Chondrocyte (in vitro differentiated cells): ENCODE measurements at regions not wholly inside any gene's neighbourhood (a gene's known extent, or its start where the extent isn't known, plus 50 kb on each side); places are given as distances from the start of the nearest gene placed in this dataset.
"Not testable (repeated sequence)": the region's sequence is repeated elsewhere in the genome, so short reads cannot be mapped to it uniquely, and the experiment has no call there.

Experiments
- DNase-seq: peaks from one replicate; pipeline ENCODE4 v3.0.0; 2021; ENCODE audit warnings: mixed read lengths, low spot score
- H3K27ac Mint-ChIP-seq: one replicate; pipeline ENCODE4 v1.8.0; 2021; ENCODE audit warnings: mild to moderate bottlenecking, moderate library complexity, mixed read lengths; ENCODE audit not compliant: unreplicated experiment
- H3K27me3 Mint-ChIP-seq: 2 replicates; pipeline ENCODE4 v1.8.0; 2021; ENCODE audit warnings: low read depth, mixed read lengths
- H3K36me3 Mint-ChIP-seq: 2 replicates; pipeline ENCODE4 v1.8.0; 2021; ENCODE audit warnings: low read depth, mixed read lengths
- H3K4me1 Mint-ChIP-seq: 2 replicates; pipeline ENCODE4 v1.8.0; 2021; ENCODE audit warnings: low read depth, mild to moderate bottlenecking, mixed read lengths
- H3K4me3 Mint-ChIP-seq: one replicate; pipeline ENCODE4 v1.8.0; 2021; ENCODE audit warnings: mild to moderate bottlenecking, moderate library complexity, mixed read lengths; ENCODE audit not compliant: unreplicated experiment
- H3K9me3 Mint-ChIP-seq: 2 replicates; pipeline ENCODE4 v1.8.0; 2021; ENCODE audit warnings: low read depth, mixed read lengths
- CTCF ChIP-seq: fragments of 200-600 bp; sonication (generic); IDR thresholded peaks from 2 replicates; pipeline ENCODE4 v1.5.0; 2021; ENCODE audit warnings: antibody characterized with exemption, mild to moderate bottlenecking, moderate library complexity

DNA sequence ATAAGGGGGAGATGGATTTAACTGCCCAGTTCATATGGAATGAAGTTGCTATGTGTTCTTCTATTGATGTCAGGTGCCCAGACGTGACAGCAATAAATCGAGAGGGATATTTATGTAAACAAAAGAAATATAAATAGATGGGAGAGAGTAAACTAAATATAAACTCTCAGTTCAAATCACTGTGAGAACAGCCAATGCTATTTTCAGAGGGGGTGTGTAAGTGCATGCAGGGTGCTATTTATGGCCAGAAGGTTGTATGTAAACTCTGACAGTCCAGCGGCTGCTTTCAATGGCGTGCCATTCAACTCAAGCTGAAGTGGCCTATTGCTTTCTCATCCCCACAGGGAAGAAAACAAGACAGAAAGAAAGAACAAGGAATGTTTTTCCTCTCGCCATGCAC lies 127.2 kb downstream of the KCNA5 start:
- no peak for DNase-seq
- no peak overlapping the region for H3K27ac Mint-ChIP-seq
- H3K27me3 Mint-ChIP-seq, result peaks cover 1% of the 10 kb centered on the region
- no peaks in the 10 kb centered on the region for H3K9me3 Mint-ChIP-seq
- TF ChIP-seq CTCF, result no peak
- no peaks in the 10 kb centered on the region for H3K36me3 Mint-ChIP-seq
- no peak overlapping the region for H3K4me3 Mint-ChIP-seq
- peaks cover 24% of the 10 kb centered on the region for H3K4me1 Mint-ChIP-seq

GRCh38 chr12:5171701-5172100 lies 128.0 kb downstream of the KCNA5 start:
- peak; percentile 84 for TF ChIP-seq CTCF
- no peak for DNase-seq

DNA sequence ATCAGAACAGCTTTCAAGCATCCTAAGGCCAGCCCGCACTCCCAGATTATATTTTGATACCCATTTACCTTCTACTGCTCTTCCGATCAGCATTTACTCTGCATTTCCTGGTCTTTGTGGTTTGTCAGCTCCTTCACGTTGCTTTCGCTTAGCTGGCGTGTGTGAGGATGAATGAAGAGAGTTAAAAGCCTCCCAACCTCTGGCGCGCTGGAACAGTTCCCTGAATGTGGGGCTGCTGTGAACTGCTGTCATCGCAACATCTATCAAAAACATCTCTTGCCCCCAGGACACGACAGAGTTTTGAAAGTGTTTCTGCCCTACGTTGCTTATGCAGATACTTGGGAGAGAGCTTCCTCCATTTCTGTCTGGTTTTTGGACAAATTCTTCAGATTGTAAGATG lies 129.2 kb downstream of the KCNA5 start:
- H3K9me3 Mint-ChIP-seq, result no peaks in the 10 kb centered on the region
- peaks cover 11% of the 10 kb centered on the region for H3K4me1 Mint-ChIP-seq
- DNase-seq, result no peak
- no peak for TF ChIP-seq CTCF
- H3K27ac Mint-ChIP-seq, result no peak overlapping the region
- peaks cover 3% of the 10 kb centered on the region for H3K27me3 Mint-ChIP-seq
- no peak overlapping the region for H3K4me3 Mint-ChIP-seq
- H3K36me3 Mint-ChIP-seq, result no peaks in the 10 kb centered on the region

More at GRCh38 chr12:5171701-5172100, 128.0 kb downstream of the KCNA5 start:
- Mint-ChIP-seq H3K27ac (no peak overlapping the region), H3K9me3 (no peaks in the 10 kb centered on the region), H3K27me3 (peaks cover 1% of the 10 kb centered on the region), H3K36me3 (no peaks in the 10 kb centered on the region), H3K4me1 (peaks cover 21% of the 10 kb centered on the region), H3K4me3 (no peak overlapping the region)

DNA sequence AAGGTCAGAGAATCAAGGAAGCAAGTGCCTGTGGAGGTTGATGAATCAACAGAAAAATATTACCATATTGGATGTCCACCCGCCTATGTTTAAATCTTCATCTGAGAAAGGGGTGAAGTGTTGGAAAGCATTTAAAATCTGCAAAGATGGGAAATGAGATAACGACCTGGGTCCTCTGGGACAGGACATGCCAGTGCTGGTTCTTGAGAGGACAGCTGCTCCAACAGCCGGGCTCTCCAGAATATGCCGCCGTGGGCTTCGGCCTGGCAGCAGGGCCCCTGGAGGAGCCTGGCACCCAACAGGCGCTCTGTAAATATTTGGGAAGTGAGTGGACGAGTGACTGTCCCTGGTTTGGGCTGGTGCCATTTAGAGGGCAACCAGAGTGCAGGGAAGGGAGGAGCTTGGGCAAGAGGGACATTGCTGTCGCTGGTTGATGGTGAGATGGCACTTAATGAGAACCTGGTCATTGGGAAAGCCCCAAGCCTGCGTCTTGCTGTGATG lies 129.9 kb downstream of the KCNA5 start:
- no peak overlapping the region for H3K4me3 Mint-ChIP-seq
- no peaks in the 10 kb centered on the region for H3K9me3 Mint-ChIP-seq
- H3K27ac Mint-ChIP-seq, result no peak overlapping the region
- H3K36me3 Mint-ChIP-seq, result no peaks in the 10 kb centered on the region
- DNase-seq, result no peak
- peaks cover 11% of the 10 kb centered on the region for H3K4me1 Mint-ChIP-seq
- peaks cover 10% of the 10 kb centered on the region for H3K27me3 Mint-ChIP-seq
- TF ChIP-seq CTCF, result no peak

- H3K4me3 Mint-ChIP-seq, H3K36me3 Mint-ChIP-seq, DNase-seq, H3K27ac Mint-ChIP-seq, H3K9me3 Mint-ChIP-seq: not testable (repeated sequence)
- Mint-ChIP-seq H3K27me3 (peaks cover 15% of the 10 kb centered on the region), H3K4me1 (peaks cover 11% of the 10 kb centered on the region)
Measured at GRCh38 chr12:5175415-5175814, 131.7 kb downstream of the KCNA5 start.

GRCh38 chr12:5176036-5176435 lies 132.4 kb downstream of the KCNA5 start:
- peaks cover 5% of the 10 kb centered on the region for H3K4me1 Mint-ChIP-seq
- H3K4me3 Mint-ChIP-seq, result no peak overlapping the region
- H3K9me3 Mint-ChIP-seq, result no peaks in the 10 kb centered on the region
- H3K27ac Mint-ChIP-seq, result no peak overlapping the region
- H3K27me3 Mint-ChIP-seq, result peaks cover 15% of the 10 kb centered on the region
- no peak for DNase-seq
- no peaks in the 10 kb centered on the region for H3K36me3 Mint-ChIP-seq
- no peak for TF ChIP-seq CTCF
